Dermis microvascular lymphatic vessel endothelial cell (primary cell): ENCODE measurements at regions not wholly inside any gene's neighbourhood (a gene's known extent, or its start where the extent isn't known, plus 50 kb on each side); places are given as distances from the start of the nearest gene placed in this dataset.
"Not testable (repeated sequence)": the region's sequence is repeated elsewhere in the genome, so short reads cannot be mapped to it uniquely, and the experiment has no call there.

Experiments used
- DNase-seq, 2 donors: peaks; one replicate each; pipeline versions ENCODE4 v3.0.0 to v3.0.0-alpha.2; 2010; ENCODE audit warnings: low read depth in 2 of 2

DNA sequence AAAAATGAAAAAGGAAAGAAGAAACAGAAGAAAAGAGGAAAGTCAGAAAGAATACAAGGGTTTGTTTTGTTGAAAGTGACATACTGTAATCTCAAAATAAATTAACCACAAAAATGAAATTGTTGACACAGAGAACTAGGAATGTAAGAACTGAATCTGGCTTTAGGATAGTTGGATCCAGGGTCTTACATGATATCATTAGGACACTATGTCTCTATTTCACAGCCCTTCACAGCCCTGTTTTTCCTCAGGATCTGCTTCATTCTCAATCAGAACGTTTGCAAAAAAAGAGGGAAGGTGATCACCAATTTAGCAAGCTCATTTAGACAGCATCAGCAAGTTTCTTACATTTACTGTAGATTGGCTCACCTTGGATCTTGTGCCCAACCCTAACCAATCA, 188.5 kb upstream of the NREP start:
- DNase-seq: no peak

DNA sequence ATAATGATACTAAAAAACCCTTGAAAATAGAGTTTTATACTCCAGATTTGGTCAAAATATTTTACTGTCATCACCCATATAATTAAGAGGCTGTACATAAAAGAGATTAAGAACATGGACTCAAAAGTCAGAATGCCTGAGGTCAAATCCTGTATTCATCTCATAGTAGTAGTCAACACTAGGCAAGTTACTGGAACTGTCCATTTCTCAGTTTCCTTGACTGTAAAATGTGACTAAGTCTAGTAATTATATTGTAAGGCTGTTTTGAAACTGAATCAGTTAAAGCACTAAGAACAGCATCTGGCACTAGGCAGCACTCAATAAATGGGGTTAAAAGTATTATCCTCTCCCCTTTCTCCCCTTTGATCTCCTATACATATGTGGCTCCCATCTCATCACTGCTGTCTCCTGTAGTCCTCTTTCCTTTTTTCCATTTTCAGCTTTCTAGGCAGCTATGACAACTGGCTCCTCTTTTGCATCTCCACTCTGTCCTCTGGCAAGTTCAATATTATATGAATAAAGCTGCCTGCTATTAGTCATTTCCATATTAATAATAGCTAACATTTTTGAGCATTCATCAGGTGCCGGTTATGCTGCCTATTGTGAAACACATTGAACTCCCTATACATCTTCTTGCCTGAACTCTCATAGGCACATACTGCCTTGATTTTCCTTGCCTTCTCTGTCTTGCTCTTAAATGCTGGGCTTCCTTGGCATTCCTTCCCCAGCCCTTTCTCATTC, 185.8 kb upstream of the NREP start:
- DNase-seq: no peak

DNA sequence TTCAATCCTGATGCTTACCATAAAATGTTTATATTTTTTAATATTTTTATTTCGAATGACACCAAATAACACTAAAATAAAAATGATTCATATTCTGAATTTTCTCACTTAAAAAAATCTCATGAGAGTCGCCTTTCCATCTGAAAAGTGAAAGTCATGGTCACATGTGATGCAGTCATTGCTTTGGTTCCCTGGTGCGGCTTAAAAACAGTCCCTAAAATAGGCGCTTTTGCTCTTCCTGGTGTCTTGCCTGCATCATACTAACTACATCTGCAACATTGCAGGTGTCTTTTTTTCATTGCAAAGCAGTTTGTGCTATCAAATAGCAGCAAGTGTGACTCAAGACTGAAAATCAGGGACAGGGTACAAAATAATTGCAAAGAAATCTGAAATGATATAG, 185.2 kb upstream of the NREP start:
- no peak for DNase-seq

DNA sequence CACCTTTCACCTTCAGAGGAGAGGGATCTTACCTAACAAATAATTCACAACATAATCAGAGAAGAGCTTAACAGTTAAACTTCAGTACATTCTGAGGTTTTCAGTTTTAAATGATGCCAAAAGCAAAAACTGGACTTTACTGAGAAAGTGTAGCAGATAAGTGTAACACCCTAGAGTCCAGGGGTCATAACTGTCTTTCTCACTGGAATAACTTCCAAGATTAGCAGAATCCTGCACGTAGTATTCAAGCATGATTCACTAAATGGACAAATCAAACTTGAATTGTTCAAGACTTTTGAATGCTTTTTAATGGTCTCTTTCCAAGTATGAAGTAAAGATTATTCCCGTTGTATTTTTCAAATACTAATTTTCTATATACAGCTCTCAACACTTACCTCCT, 180.1 kb upstream of the NREP start:
- DNase-seq: no peak

DNA sequence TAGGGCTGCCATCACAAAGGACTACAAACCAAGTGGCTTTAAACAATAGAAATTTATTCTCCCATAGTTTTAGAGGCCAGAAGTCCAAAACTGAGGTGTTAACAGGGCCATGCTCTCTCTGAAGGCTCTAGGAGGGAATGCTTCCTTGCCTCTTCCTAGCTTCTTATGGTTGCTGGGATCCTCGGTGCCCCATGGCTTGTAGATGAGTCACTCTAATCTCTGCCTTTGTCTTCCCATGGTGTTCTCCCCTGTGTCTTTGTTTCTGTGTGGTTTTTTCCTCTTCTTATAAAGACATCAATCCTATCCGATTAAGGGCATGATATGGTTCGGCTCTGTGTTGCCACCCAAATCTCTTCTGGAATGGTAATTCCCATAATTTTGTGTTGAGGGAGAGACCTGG, 178.8 kb upstream of the NREP start:
- DNase-seq: no peak

DNA sequence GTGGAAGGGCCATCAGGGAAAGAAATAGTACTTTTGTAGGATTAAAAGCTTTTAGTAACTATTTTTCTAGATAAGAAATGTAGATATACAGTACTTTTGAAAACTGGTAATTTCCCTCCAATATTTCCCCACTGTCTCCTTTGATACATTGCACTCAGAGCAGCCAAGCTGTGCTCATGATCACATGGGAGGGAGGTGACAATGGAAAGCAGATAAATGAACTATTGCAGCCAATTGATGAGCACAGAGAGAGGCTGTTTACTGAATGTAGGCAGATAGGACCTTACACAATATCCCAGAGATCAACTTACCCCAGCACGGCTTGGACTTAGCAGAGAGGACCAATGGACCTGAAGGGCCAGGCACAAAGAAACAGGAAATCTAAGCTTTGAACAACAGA, 178.0 kb upstream of the NREP start:
- DNase-seq: no peak

DNA sequence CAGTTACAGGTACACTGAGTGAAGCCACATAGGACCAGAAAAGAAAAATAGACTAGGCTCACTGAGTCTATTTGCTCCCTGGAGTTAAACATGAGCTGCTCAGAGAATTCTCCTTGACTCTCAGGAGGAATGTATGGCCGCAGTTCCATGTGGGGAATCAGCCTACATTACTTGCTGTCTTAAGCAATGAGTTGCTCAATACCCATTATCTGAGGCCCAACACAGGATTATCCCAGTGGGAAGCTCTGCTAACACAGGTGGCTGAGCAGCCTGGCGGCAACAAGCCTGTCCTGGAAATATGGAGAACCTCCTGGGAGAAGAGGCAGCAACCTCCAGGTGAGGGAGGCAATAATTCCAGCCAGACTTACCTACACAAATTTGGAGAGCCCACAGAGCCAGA, 177.5 kb upstream of the NREP start:
- no peak for DNase-seq

DNA sequence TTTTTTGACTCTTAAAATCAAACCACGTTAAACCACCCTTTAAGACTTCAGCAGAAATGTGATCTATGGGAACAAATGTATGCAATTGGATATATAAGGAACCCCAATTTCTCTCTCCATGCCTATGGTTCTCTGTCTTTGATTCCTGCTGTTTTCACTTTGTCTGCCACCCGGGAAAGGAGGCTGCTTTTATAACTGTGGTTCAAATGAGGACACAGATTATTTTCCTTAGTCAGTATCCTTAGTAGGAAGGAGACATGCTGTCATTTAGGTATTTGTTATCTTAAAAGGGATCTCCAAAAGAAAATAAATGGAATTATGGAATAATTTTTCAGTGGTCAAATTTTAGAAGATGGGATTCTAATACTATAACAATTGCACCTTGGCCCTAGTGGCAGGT, 176.1 kb upstream of the NREP start:
- DNase-seq: no peak

DNA sequence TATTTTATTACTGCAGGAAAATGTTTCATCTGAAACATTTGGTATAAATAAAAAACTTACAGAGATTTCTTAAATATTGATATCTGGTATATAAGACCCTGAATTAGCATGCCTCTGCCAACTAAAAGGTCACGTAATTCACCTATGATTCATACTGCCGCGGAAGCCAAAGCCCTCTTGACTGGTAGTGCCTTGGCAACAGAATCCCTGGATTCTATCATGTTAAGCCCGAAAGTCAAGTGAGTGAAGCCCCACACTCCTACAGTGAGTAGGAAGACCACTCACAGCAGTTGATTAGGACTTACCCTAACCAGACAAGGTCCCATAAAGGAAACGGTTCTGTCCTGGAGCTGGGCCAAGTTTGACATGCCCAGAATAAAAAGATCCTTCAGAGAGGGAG, 175.6 kb upstream of the NREP start:
- peak in 1 of 2 donors; percentile 6 for DNase-seq

DNA sequence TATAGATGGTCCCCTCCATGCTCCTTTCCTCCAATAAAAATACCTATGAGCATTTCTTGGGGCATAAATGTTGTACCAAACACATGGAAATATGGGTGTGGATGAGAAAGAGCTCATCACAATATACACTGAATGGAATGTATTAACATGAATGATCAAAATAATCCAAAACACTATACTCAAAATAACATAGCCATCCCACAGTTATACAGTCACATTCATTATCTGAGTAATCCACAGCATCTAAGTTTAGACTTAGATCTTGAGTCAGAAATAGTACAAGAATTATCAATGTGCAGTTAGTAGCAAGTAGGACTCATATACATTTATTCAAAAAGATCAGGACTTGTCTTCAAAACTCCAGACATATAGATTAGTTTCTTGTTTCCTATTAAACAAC, 175.2 kb upstream of the NREP start:
- DNase-seq: no peak

DNA sequence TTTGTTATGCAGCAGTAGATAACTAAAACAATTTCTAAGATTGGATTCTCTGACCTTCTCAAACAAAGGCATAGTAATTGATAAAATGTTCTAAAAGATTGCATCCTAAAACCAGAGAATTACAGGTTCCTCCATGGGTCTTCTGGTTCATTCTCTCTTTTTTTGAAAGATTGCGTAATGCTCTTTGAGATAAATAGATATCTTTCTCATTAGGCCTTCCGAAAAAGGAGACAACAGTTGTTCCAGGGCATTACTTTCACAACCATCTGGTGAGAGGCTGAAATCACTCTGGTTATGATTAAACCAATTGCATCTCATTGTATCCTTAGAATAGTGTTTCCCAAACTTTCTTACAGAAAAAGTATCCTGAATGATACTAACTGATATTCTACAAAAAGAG, 174.7 kb upstream of the NREP start:
- DNase-seq: no peak

DNA sequence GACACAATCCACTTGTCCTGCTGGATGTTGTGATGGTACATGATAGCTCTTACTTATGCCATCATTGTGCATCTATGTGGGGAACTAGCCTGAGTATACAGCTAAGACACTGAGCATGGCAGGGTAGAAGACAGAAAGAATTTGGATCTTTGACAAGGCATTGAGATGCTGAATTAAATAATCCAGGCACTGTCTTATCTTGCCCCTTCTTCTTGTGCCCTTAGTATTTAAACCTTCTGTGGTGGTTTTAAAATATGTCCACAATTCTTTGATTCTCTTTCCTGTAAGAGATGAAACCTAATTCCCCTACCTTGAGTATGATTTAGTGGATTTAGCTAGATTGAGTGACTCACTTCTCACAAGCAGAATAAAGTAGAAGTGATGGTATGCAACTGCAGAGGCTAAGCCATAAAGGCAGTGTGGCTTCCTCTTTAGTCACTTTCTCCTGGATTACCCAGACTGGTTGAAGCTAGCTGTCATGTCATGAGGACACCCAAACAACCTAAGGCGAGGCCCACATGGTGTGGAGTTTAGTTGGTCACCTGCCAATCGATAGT, 174.0 kb upstream of the NREP start:
- no peak for DNase-seq

DNA sequence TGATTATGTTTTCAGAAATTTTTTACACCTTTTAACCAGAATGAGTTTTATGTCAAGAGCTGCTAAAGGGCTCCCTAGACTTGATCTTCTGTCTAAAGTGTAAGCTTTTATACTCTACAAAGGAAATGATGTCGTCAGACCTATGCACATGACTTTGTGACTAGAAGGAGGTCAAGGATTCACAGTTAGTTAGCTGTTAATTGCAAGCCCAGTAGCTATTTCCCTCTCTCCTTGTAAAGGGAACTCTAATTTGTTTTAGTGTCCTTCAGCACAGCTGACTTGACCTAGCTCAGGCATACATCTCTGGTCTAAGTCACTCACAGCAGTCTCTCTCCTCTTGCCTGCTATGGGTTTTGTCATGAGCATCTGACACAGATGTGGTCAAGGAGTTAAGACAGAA, 173.5 kb upstream of the NREP start:
- no peak for DNase-seq

DNA sequence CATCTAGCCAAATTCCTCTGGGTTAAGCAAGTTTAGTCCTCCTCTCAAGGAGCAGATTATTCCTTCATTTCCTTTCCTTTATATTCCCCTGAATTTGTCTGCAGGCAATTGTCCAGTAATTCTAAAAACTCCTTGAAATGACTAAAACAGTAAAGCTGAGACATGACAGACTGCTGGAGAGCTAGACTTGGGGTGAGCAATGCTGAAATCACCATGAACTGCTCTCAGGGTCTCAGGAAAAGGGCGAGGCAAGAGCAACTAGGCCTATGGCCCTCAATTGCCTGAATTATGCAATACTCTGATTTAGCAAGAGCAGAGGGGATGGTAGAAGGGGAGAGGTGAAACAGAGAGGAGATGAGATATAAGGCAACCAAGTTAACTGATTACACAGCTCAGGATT, 172.9 kb upstream of the NREP start:
- DNase-seq: no peak

DNA sequence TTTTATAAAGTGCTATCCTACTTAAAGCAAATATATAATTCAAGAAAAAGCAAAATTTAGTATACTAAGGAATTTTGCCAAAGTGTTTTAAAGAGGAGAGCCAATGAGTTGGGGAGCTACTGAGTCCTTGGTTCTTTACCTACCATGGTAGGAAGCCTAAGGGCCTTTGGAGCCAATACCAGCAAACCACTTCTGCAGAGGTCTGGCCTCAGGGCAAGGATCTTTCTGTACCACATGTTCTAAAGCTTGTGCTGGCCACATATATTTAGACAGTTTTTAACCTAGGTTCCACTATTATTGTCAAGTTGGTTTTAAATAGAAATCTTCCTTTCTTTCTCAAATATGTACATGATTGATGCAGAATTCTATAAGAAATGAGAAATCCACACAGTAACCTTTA, 172.3 kb upstream of the NREP start:
- DNase-seq: no peak

DNA sequence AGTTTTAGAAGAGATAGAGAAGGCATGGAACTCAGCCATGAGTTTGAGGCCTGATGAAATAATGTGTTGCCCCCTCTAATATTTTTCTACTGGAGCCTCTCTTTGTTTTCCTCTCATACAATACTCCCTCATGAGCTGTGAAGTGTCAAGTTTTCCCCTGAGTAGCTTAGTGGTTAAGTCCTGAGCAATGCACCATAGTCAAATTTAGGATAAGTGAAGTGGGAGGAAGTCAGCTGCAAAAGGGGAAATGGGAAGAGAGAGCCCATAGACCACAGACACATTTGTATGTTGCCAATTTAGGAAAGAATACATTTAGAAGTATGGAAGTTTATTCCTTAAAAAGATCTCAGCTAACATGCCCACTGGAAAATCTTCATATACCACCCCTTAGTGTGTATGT, 171.5 kb upstream of the NREP start:
- DNase-seq: no peak

DNA sequence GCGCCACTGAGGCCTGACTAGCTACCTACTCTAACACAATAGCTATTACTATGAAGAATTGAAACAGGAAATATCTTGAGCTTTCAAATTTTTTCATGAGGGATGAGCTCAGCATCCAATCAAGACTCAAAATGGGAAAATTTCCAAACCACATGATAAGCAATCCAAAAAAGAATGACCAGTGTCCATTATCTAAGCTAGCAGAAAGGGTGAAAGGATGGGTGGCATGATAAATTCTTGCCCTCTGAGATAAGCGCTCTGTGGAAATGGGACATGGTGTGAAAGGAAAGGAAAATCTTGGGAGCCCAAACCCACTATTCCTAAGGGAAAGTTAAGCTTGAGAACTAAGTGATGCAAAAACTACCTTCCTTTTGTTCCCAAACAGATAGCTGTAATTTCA, 170.2 kb upstream of the NREP start:
- no peak for DNase-seq

DNA sequence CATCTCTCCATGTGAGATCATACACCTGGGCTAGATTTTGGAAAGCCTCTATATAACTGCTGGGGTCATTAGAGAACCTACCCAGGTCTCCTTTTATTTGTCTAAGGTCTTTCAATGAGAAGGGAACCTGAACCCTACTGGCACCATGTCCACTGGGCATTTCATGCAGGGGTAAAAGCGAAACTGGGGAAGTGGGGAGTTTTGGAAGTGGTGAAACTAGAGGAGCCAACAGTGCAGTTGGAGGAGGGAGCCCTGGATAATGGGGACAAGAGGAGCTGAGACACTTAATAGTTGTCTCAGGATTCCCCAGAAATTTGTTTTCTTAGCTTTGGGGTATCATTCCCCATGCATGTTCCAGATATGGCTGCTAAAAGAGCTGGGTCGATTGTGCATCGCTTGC, 169.0 kb upstream of the NREP start:
- no peak for DNase-seq

DNA sequence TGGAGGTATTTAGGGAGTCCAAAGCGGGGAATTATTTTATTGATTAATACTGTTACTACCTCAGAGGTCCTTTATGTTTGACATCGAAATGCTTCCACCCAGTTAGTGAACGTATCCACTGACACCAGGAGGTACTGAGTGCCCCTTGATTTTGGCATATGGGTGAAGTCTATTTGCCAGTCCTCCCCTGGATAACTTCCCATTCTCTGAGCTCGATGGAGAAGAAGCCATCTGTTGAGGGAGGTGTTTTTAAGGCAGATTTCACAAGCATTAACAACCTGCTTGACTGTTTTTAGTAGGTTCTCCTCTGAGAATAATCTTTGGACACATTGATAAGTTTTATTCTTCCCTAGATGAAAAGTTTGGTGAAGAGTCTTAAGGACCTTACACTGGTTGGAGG, 165.3 kb upstream of the NREP start:
- no peak for DNase-seq

DNA sequence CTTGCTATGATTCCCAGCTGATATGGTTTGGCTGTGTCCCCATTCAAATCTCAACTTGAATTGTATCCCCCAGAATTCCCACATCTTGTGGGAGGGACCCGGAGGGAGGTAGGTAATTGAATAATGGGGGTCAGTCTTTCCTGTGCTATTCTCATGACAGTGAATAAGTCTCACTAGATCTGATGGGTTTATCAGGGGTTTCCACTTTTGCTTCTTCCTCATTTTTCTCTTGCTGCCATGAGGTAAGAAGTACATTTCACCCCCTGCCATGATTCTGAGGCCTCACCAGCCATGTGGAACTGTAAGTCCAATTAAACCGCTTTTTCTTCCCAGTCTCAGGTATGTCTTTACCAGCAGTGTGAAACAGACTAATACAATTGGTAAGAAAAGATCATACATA, 164.7 kb upstream of the NREP start:
- DNase-seq: not testable (repeated sequence)

DNA sequence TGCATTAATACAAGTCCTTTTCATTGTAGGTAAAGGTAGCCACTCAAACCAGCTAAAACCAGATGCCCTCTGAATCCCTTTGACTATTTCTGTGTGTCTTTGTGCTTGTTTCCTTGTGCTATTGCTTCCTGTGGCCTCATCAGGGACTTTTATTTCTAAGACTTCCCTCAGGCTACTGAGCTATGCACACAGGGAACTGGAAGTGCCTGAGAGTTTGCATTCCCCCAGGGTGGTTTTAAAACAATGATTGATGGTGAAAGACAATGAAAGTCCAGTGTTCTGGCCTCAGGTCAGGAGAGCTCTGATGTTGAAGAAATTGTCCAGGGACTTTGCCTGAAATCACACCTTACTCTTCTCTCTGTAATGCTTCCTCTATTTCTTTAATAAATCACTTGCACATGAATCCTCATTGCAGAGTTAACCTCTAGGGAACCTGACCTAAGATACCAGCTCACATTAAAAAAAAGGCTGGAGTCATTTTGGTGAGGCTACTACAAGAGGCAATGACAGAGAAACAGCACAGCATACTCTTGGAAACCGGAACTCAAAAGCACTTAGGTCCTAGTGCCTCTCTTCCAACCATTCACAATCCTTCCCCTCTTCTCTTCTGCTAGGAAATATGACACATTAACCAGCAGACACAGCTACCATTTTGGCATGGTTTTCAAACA, 158.1 kb upstream of the NREP start:
- DNase-seq: no peak

DNA sequence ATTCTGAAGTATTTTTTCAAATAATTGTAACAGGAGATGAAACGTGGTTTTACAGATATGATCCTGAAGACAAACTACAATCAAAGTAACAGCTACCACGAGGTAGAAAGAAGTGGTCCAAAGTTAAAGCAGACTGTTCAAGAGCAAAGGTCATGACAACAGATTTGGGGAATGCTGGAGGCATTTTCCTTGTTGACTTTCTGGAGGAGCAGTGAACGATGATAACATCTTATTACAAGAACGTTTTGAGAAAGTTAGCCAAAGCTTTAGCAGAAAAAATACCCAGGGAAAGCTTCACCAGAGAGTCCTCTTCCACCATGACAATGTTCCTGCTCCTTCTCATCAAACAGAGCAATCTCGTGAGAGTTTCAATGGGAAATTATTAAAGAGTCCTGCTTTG, 145.4 kb upstream of the NREP start:
- DNase-seq: no peak

DNA sequence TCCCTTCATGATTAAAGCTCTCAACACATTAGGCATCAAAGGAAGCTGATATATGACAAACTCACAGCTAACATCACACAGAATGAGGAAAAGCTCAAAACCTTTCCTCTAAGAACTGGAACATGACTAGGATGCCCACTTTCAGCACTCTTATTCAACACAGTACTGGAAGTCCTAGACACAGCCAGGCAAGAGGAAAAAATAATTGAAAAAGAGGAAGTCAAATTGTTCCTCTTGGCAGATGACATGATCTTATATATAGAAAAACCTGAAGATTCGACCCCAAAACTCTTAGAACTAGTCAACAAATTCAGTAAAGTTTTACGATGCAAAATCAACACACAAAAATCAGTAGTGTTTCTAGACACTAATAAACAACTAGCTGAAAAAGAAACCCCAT, 144.3 kb upstream of the NREP start:
- DNase-seq: no peak
